Heart left ventricle (tissue), 16 donors: ENCODE measurements at regions not wholly inside any gene's neighbourhood (a gene's known extent, or its start where the extent isn't known, plus 50 kb on each side); places are given as distances from the start of the nearest gene placed in this dataset.

Source experiments
- ATAC-seq, 4 donors: fragments of 200-7000 bp; cut with Tn5 transposase; one replicate each; pipeline ENCODE4 v1.9.1; 2020 to 2022; ENCODE audit warnings: moderate library complexity in 4 of 4, mild to moderate bottlenecking in 3 of 4, moderate number of reproducible peaks in 1 of 4
- DNase-seq, 5 donors: peaks; one replicate each; pipeline ENCODE4 v3.0.0-alpha.2; 2020
- H3K27ac ChIP-seq, 12 donors: fragments of 200-600 bp; sonication (generic) in 4 of 12; one replicate each; pipeline versions ENCODE4 v1.5.0 to v1.8.0; 2016 to 2022; ENCODE audit warnings: mild to moderate bottlenecking in 2 of 12
- H3K27me3 ChIP-seq, 9 donors: fragments of 200-600 bp; sonication (generic) in 2 of 9; one replicate each; pipeline versions ENCODE4 v1.5.1 to v1.8.0; 2016 to 2022; ENCODE audit warnings: mild to moderate bottlenecking in 3 of 9
- H3K36me3 ChIP-seq, 9 donors: fragments of 200-600 bp; sonication (generic) in 2 of 9; one replicate each; pipeline versions ENCODE4 v1.5.0 to v1.8.0; 2018 to 2022; ENCODE audit warnings: mild to moderate bottlenecking in 2 of 9
- H3K4me1 ChIP-seq, 12 donors: fragments of 200-600 bp; sonication (generic) in 4 of 12; one replicate each; pipeline versions ENCODE4 v1.5.0 to v1.8.0; 2016 to 2022; ENCODE audit warnings: mild to moderate bottlenecking in 3 of 12
- H3K4me3 ChIP-seq, 12 donors: fragments of 200-600 bp; sonication (generic) in 4 of 12; one replicate each; pipeline versions ENCODE4 v1.5.0 to v1.8.0; 2017 to 2022; ENCODE audit warnings: mild to moderate bottlenecking in 9 of 12, moderate library complexity in 4 of 12
- H3K9me3 ChIP-seq, 12 donors: fragments of 200-600 bp; sonication (generic) in 4 of 12; one replicate each; pipeline versions ENCODE4 v1.5.0 to v1.8.0; 2016 to 2022; ENCODE audit warnings: mild to moderate bottlenecking in 1 of 12
- CTCF ChIP-seq, 12 donors: fragments of 200-600 bp; sonication (generic) in 4 of 12; IDR thresholded peaks; one replicate each; pipeline versions ENCODE4 v1.5.0 to v1.8.0; 2018 to 2022; ENCODE audit warnings: antibody characterized with exemption in 12 of 12, mild to moderate bottlenecking in 5 of 12
- POLR2A ChIP-seq, 2 donors: fragments of 450-650 bp; IDR thresholded peaks; one replicate each; pipeline ENCODE4 v1.6.1; 2017; ENCODE audit warnings: antibody characterized with exemption in 2 of 2, mild to moderate bottlenecking in 2 of 2, moderate library complexity in 2 of 2
- WGBS, 4 donors: extraction: QIAGEN DNeasy Blood & Tissue Kit in 2 of 4; methylation state at CpG; one replicate each; pipeline versions ENCODE4 v1.1.5 to v1.1.7; 2013 to 2018; 5-methylcytosine and 5-hydroxymethylcytosine counted together
- intact Hi-C, 10 donors: fragments of 100-400 bp; cut with DNase I; formaldehyde crosslinking; loops; one replicate each; pipeline versions ENCODE4 v1.11.1 to v1.14.2; 2022
- donor health status: ischemic (EF 13 %, LVEDD 7.1; RV severe dilation, severe dysfunction).
- donor health status: healthy with polysubstance abuse.
- donor health status: DM: no; HTN: yes; CAD: no.
- donor health status: DM: no; HTN: no; CAD: no.
- donor health status: ischemic (EF 25% LVEDD 6.9; RV normal size, moderate dysfunction).
- donor health status: ischemic (EF 25% LVEDD 5.7; RV mildly dilated, moderate dysfunction).
- donor health status: healthy.
- donor health status: DM: yes; HTN: yes; CAD: no.
- donor health status: ischemic (EF 35%, LVEDD 5.7; RV mildly dilated, moderate dysfunction).
- donor health status: nonischemic (EF 11% LVEDD 7.7; RV severe dilation, severe dysfunction).
- donor health status: DM: yes; HTN: yes; CAD: no.
- donor health status: PGD.
- donor health status: ischemic (EF 29% LVEDD 5.4; RV normal size, mild dysfunction).
- donor health status: nonischemic (EF 23%, LVEDD 6.1; RV moderate dilation, normal function).

- no peak for TF ChIP-seq POLR2A (IDR thresholded peaks at IDR 0.05)
- TF ChIP-seq CTCF (IDR thresholded peaks at IDR 0.05) = no peak
- Histone ChIP-seq H3K9me3 (peaks cover 0 to 13% (median 2%) of the 10 kb centered on the region in 12 donors), H3K4me3 (no peak overlapping the region), H3K4me1 (no peaks in the 10 kb centered on the region), H3K36me3 (no peaks in the 10 kb centered on the region), H3K27me3 (no peaks in the 10 kb centered on the region), H3K27ac (no peak overlapping the region)
- whole genome bisulfite sequencing, 4 donors = 48 to 63% (median 57%) methylated on average over 4 of the region's 4 CpGs
- no peak for ATAC-seq
- no peak for DNase-seq
- intact Hi-C loops = no loop called here
Measured at GRCh38 chr12:115846516-115846915, 431.0 kb downstream of the MED13L start.

- Histone ChIP-seq H3K4me3 (no peak overlapping the region), H3K36me3 (no peaks in the 10 kb centered on the region), H3K9me3 (no peaks in the 10 kb centered on the region), H3K27me3 (no peaks in the 10 kb centered on the region), H3K27ac (no peak overlapping the region), H3K4me1 (no peaks in the 10 kb centered on the region)
- no peak for TF ChIP-seq CTCF (IDR thresholded peaks at IDR 0.05)
- TF ChIP-seq POLR2A (IDR thresholded peaks at IDR 0.05) = no peak
- 62 to 78% (median 72%) methylated on average over 10 of the region's 10 CpGs for WGBS, 4 donors
- ATAC-seq = no peak
- intact Hi-C loops = no loop called here
- DNase-seq = no peak
Measured at GRCh38 chr12:115840159-115840558, 437.3 kb downstream of the MED13L start.

GRCh38 chr12:115838952-115839351, 438.5 kb downstream of the MED13L start:
- DNase-seq = no peak
- ATAC-seq = no peak
- H3K4me3 ChIP-seq = no peak overlapping the region
- no peak overlapping the region for H3K27ac ChIP-seq
- no peaks in the 10 kb centered on the region for H3K4me1 ChIP-seq
- intact Hi-C loops = no loop called here
- no peaks in the 10 kb centered on the region for H3K36me3 ChIP-seq
- no peak for TF ChIP-seq POLR2A (IDR thresholded peaks at IDR 0.05)
- no peak for TF ChIP-seq CTCF (IDR thresholded peaks at IDR 0.05)
- H3K9me3 ChIP-seq = no peaks in the 10 kb centered on the region
- no peaks in the 10 kb centered on the region for H3K27me3 ChIP-seq
- 43 to 69% (median 53%) methylated on average over 1 of the region's 1 CpG for WGBS, 4 donors

- intact Hi-C loops = no loop called here
- DNase-seq (no peak), ATAC-seq (no peak)
- Histone ChIP-seq H3K4me3 (no peak overlapping the region), H3K4me1 (no peaks in the 10 kb centered on the region), H3K36me3 (no peaks in the 10 kb centered on the region), H3K27ac (no peak overlapping the region), H3K9me3 (peaks cover 0 to 4% (median 0%) of the 10 kb centered on the region in 12 donors), H3K27me3 (no peaks in the 10 kb centered on the region)
- no peak for TF ChIP-seq POLR2A (IDR thresholded peaks at IDR 0.05)
- no peak for TF ChIP-seq CTCF (IDR thresholded peaks at IDR 0.05)
- WGBS, 4 donors = 85 to 92% (median 90%) methylated on average over 2 of the region's 2 CpGs
Measured at GRCh38 chr12:115837220-115837619, 440.3 kb downstream of the MED13L start.
